RWPE2 (cell line): ENCODE measurements at regions not wholly inside any gene's neighbourhood (a gene's known extent, or its start where the extent isn't known, plus 50 kb on each side); places are given as distances from the start of the nearest gene placed in this dataset.
A peak's percentile ranks its signal among the peaks of the same experiment; 100 is the strongest.

ENCODE experiments used
- ATAC-seq: fragments of 200-7000 bp; cut with Tn5 transposase; 3 replicates; pipeline ENCODE4 v1.9.1; 2021; ENCODE audit warnings: low read depth
- DNase-seq: peaks from one replicate; pipeline ENCODE4 v3.0.0-alpha.2; 2020; ENCODE audit warnings: low spot score
- H3K27ac ChIP-seq: fragments of 450-650 bp; 2 replicates; pipeline ENCODE4 v1.5.1; 2017; ENCODE audit warnings: mild to moderate bottlenecking; ENCODE audit not compliant: poor library complexity, severe bottlenecking
- H3K27me3 ChIP-seq: fragments of 250-450 bp; sonication (Bioruptor Pico); 2 replicates; pipeline ENCODE4 v1.5.1; 2021; ENCODE audit warnings: mild to moderate bottlenecking, moderate library complexity; ENCODE audit not compliant: insufficient read depth, poor library complexity, severe bottlenecking
- H3K36me3 ChIP-seq: fragments of 250-450 bp; sonication (Bioruptor Pico); 2 replicates; pipeline ENCODE4 v1.5.1; 2020; ENCODE audit warnings: low read depth, mild to moderate bottlenecking, moderate library complexity
- H3K4me1 ChIP-seq: fragments of 250-450 bp; sonication (Bioruptor Pico); 2 replicates; pipeline ENCODE4 v1.5.1; 2021; ENCODE audit warnings: mild to moderate bottlenecking, moderate library complexity; ENCODE audit not compliant: insufficient read depth, poor library complexity, severe bottlenecking
- H3K4me3 ChIP-seq: fragments of 250-450 bp; sonication (Bioruptor Pico); 2 replicates; pipeline ENCODE4 v1.5.1; 2021; ENCODE audit warnings: mild to moderate bottlenecking, moderate library complexity; ENCODE audit not compliant: severe bottlenecking
- H3K9me3 ChIP-seq: fragments of 250-450 bp; sonication (Bioruptor Pico); 2 replicates; pipeline ENCODE4 v1.5.1; 2021; ENCODE audit warnings: mild to moderate bottlenecking, moderate library complexity; ENCODE audit not compliant: severe bottlenecking
- TF ChIP-seq, protein P1 (sequence below): fragments of 450-650 bp; IDR thresholded peaks from one replicate; pipeline ENCODE4 v1.5.1; 2017; ENCODE audit warnings: mild to moderate bottlenecking, moderate library complexity; ENCODE audit not compliant: poor library complexity, severe bottlenecking

DNA sequence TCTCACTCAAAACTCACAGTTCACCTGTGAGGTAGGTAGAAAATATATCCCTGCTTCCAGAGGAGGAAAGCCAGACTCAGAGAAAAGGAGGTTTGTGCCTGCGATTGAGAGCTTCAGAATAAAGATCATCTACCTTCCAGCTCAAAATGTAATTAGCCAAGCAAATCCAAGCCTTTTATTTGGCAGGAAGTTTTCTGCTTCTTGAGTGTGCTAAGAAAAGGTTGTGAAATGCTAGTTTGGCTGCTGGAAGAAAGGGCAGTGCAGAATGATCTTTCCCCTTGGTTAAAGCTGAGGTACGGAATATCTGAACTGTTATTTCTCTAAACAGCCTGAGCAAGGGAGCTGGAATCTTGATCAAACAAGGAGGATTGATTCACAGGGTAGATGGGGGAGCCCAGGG is 59.7 kb upstream of the VCX3B start:
- no peaks in the 10 kb centered on the region for H3K36me3 ChIP-seq
- H3K27ac ChIP-seq, result peak overlapping the region; percentile 16
- H3K4me3 ChIP-seq, result no peak overlapping the region
- ATAC-seq, result no peak
- H3K4me1 ChIP-seq, result peaks cover 7% of the 10 kb centered on the region
- TF ChIP-seq, protein P1, sequence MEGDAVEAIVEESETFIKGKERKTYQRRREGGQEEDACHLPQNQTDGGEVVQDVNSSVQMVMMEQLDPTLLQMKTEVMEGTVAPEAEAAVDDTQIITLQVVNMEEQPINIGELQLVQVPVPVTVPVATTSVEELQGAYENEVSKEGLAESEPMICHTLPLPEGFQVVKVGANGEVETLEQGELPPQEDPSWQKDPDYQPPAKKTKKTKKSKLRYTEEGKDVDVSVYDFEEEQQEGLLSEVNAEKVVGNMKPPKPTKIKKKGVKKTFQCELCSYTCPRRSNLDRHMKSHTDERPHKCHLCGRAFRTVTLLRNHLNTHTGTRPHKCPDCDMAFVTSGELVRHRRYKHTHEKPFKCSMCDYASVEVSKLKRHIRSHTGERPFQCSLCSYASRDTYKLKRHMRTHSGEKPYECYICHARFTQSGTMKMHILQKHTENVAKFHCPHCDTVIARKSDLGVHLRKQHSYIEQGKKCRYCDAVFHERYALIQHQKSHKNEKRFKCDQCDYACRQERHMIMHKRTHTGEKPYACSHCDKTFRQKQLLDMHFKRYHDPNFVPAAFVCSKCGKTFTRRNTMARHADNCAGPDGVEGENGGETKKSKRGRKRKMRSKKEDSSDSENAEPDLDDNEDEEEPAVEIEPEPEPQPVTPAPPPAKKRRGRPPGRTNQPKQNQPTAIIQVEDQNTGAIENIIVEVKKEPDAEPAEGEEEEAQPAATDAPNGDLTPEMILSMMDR, result no peak
- H3K27me3 ChIP-seq, result no peaks in the 10 kb centered on the region
- DNase-seq, result no peak
- no peaks in the 10 kb centered on the region for H3K9me3 ChIP-seq

DNA sequence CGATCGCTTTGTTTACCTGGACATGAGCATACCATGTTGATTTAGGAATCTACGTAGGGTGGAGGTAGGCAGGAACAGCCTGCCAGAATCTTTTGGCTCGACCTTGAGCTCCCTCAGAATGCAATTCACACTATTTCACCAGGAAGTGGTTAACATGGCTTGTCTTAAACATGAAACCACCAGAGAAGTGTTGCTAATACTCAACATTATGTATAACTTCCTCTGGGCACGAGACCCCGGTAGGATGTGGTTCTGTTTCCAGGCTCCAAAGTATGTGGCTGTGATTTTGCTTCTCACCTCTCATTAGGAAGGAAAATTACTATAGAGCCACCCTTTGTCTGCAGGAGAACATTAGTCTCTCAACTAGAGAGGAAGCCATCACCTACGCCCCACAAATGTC is 59.0 kb upstream of the VCX3B start:
- no peaks in the 10 kb centered on the region for H3K27me3 ChIP-seq
- no peaks in the 10 kb centered on the region for H3K9me3 ChIP-seq
- ATAC-seq, result peak; percentile 23; the same call in 1 of the 3 replicates
- no peaks in the 10 kb centered on the region for H3K36me3 ChIP-seq
- TF ChIP-seq, protein P1, result no peak
- no peak overlapping the region for H3K4me3 ChIP-seq
- H3K27ac ChIP-seq, result no peak overlapping the region
- DNase-seq, result no peak
- H3K4me1 ChIP-seq, result peaks cover 7% of the 10 kb centered on the region

DNA sequence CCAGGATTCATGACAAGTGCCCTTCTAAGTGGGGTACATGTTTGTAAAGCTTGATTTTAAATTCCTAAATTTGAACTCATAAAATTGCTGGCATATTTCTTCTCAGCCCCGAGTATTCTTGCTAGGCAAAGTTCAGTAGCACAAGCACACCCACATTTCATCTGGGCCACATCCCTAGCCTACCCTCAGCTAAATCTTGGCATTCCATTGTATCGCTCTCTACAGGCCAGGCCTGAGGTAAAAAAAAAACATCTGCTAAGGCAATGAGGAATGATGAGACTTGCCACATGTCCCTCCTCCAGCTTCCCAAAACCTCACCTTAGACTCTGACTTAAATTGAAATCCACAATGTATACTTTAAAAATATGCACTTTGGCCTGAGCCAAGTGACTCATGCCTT is 51.4 kb upstream of the VCX3B start:
- Histone ChIP-seq H3K4me3 (no peak overlapping the region), H3K4me1 (no peaks in the 10 kb centered on the region), H3K27me3 (no peaks in the 10 kb centered on the region), H3K36me3 (no peaks in the 10 kb centered on the region), H3K9me3 (no peaks in the 10 kb centered on the region), H3K27ac (no peak overlapping the region)
- ATAC-seq, result no peak
- DNase-seq, result no peak
- TF ChIP-seq, protein P1, result no peak
